HG02678 (cell line): ENCODE measurements at regions not wholly inside any gene's neighbourhood (a gene's known extent, or its start where the extent isn't known, plus 50 kb on each side); places are given as distances from the start of the nearest gene placed in this dataset.

Experiments
- ATAC-seq: cut with Tn5 transposase; IDR thresholded peaks from one replicate; pipeline ENCODE4 v1.9.1; 2021; ENCODE audit warnings: mild to moderate bottlenecking, moderate library complexity; ENCODE audit not compliant: unreplicated experiment

DNA sequence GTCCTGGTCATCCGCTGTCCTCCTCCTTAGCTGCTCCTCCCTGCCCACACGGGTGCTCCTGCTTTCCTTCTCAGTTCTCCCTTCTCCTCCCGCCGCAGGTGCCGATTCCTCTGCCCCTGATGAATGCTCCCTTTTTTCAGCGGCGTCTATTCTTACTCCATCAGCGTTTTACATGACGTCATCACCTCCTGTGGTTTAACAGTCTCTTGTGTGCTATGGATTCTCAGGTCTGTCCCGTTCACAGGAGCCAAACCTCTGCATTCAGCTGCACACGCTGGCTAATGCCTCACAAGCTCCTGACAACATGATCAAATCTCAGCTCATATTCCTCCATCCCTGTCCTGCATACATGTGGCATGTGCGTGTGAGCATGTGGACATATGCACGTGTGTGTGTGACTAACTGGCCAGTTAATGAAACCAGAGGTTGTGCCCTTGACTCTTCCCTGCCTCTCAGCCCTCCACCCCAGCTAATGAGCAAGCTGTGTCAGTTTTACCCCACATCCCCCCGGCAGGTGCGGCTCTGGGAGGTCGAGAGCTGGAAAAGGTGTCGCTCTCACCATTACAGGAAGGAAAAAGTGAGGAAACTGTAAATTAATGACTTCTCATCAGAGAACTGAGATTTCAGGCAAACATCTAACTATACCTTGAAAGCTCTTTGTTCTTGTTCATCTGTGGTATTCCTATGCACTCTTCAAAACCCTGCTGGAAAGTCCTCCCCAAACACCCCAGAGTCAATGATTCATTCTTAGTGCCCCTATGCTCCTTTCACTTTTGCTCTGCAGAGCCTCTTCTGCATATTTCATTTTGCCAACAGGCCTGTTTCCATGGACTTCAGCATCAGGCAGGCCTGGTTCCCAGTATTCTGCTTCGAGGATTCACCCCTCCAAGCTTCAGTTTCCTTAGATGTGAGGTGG lies 163.1 kb downstream of the TTLL2 start:
- peak; percentile 71 for ATAC-seq

DNA sequence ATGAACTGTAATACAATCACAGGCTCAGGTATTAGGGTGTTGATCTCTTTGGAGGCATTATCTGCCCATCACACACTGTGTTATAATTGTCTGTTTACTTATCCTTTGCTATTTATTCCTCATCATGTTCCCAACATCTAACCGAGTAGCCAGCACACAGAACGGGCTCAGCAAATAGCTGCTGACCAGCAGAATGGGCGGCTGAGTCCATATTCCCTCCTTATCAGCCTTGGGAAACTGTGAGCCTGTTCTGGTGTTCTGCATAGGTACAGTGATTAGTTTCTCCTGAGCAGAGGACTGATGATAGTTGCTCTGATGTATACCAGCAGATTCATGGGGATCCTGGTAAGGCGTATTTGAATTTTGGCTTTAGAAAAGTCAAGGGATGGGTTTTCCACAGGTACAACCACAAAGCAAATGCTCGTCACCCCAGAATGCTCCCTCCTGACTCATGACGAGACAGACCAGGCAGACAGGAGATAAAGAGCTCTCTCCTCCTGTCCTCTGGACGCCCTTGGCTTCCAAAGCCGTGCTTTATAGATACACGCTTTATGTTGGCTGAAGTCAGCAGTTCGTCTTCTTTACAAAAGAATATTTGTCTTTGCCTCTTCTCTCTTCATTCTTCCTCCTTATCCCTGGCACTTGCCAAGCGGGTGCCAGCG lies 166.7 kb downstream of the TTLL2 start:
- no peak for ATAC-seq

DNA sequence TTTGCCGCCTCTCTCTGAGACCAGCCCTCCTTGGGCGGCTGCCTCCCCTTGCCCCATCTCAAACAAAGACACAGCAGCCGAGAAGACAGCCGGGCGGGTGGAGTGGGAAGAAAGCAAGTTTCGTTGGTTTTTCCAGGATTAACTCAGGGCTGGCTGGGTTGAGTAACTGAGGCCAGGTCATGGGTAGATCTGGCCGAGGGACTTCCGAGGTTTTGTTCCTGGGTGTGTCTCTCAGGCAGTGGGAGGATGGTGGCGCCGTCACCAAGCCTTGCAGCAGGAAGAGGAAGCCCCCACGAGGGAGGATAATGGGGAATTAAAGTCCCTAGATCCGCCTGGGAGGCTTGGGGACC lies 167.2 kb downstream of the TTLL2 start:
- ATAC-seq: no peak

DNA sequence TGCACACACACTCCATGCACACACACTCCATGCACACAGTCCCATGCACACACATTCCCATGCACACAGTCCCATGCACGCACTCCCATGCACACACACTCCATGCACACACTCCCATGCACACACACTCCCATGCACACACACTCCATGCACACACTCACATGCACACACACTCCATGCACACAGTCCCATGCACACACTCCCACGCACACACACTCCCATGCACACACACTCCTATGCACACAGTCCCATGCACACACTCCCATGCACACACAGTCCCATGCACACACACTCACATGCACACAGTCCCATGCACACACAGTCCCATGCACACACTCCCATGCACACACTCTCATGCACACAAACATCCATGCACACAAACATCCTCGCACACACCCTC lies 168.4 kb downstream of the TTLL2 start:
- no peak for ATAC-seq

DNA sequence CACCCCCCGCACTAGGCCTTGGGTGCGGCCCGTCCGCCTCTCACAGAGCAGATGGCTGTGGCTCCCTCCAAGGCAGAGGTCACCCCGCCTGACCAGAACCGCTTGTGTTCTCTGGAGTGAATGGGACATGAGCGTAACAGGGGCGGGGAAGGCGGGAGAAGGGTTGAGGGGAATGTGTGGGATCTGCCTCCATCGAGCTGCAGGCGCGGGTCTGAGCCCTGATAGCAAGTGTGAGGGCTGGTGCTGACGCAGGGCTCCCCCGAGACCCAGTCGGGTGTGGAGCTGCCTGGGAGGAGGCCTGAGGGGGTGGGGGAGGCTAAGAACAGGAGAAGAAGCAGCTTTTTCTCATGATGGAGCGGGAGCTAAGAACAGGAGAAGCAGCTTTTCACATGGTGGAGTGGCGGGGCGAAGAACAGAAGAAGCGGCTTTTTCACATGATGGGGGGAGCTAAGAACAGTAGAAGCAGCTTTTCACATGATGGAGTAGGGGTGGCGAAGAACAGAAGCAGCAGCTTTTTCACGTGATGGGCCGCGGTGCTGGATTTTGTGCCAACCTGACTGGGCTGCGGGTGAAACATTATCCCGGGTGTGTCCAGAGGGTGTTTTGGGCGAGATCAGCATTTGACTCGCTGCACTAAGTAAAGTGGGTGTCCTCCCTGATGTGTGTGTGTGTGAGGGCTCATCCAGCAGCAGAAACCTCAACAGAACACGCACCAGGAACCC lies 169.3 kb downstream of the TTLL2 start:
- ATAC-seq: no peak

DNA sequence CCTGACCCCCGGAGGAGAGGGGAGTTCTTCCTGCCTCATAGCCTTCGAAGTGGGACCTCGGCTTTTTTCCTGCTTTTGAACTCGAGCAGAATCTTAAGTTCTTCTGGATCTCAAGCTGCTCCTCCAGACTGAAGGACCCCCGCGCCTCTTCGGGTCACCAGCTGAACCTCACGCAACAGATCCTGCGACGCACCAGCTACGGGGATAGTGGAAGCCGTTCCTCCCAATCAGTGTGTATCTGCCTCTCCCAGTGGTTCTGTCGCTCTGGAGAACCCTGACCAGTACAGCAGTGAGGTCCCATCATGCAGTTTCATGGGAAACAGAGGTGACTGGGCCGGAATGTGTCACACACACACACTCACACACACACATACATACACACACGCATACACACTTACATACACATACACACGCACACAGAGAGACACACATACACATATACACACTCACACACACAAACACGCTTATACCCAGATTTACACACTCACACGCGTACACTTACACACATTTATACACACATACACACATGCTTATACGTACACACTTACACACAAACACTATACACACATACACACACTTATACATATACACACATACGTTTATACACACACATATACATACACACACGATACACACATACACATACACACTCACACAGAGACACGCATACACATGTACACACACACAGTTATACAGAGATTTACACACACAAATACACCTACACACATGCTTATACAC lies 170.0 kb downstream of the TTLL2 start:
- no peak for ATAC-seq

DNA sequence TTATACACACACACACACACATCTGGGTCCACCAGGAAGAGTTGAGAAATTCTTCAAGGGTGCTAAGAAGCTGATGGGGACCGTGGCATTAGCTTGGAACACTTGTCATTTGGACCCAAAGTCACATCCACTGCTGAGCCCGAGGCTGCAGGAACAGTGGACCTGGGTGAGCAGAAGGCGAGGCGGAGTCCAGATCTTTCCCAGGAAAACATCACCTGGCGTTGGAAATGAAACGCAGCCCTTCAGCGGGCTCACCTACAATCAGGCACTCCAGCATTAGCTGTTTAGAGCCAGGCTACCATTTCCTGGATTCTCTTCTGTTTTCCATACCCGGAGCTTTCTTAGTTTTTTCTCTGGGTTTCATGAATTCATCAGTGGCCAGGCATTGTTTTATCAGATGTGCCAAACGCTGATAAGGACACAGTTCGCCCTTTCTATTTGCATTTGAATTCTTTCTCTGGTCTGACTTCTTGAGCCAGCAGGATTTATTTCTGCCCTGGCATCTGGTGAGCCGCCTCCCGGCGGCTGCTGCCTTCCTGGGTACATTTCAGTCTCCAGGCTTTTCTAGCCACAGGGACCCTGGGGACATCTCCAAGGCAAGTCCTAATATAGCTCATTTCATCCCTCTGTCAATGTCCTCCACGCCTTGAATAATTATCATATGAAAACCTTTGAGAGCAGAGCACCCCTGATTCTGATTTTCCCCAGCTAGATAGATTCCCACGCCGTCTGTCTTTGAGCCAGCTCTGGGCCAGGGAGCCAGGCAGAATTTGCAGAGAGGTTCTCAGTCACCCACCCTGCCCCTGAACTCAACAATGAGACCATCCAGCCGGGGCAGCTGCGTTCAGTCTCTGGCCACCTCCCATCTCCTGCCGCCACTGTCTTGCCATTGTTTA lies 170.9 kb downstream of the TTLL2 start:
- ATAC-seq: no peak

DNA sequence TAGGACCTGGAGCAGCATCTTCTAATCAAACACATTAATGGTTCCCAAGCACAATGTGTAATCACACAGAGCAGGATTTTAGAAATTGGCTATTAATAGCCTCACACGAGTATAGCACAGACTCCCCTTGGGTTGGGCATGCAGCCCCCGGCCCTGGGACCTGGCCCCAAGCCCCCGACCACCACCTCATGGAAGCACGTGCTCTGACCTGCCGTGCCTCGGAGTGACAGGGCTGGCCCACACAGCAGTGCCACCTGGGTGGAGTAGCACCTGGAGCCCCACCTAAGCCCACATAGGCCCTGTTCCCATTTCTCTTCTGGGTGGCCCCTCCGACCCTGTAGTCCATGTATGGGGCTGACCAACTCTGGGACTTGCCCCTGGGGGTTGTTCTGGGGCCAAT lies 171.8 kb downstream of the TTLL2 start:
- no peak for ATAC-seq

DNA sequence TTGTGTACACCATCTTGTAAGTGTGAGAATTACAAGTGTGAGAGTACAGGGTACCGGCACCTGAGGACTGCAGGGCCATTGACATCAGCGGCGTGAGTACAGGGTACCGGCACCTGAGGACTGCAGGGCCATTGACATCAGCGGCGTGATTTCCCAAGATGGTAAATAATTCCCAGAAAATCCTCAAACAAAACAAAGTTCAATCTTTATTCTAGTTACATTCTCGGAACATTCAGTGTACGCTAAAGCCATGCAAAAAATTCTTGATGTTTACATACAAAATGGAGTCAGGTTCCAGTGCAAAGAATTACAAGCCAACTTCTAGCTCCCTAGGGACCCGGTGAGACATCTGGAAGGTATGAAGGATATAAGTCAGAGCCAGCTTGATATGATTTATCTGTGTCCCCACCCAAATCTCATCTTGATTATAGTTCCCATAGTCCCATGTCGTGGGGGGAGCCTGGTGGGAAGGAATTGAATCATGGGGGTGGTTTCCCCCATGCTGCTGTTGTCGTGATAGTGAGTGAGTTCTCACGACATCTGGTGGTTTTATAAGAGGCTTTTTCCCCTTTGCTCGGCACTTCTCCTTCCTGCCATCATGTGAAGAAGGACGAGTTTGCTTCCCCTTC lies 172.7 kb downstream of the TTLL2 start:
- ATAC-seq: no peak

DNA sequence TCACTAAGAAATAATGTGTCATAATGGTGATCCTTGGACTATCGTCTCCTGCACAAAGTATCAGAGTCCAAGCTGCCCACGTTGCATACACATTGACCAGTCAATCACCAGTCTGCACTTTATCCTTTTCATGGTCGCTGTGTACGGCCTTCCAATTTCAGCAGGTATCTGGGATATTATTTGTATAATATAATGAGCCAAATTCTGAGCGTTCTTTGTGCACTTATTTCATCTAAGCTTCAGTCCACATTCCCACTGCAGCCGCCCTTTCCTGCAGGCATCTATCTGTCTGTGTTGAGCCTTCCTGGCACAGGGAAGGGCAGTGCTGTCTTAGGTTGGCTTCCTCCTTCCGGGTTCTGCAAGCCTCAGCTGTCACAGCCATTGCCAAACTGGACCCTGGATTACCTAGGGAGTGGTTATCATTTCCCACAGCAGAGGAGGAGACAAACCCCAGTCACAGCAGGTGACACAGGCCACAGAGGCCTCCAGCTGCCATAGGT lies 174.3 kb downstream of the TTLL2 start:
- ATAC-seq: no peak

DNA sequence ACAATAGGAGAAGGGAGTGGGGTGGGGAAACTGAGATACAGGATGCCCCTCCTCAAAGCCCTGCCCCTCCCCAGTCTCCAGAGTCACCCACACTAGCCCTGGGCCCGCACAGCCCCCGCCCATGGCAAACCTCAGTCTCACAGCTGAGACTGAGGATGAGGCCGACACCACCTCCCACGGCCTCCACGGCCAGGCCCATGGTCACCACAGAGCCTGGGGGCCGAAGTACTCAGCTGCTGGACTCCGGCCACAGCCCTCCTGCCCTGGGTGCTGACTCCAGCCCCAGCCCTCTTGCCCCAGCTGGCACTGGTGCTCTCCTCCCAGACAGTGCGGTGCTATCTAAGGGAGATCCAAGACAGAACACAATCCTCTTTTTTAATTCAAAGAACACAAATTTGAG lies 176.1 kb downstream of the TTLL2 start:
- no peak for ATAC-seq

DNA sequence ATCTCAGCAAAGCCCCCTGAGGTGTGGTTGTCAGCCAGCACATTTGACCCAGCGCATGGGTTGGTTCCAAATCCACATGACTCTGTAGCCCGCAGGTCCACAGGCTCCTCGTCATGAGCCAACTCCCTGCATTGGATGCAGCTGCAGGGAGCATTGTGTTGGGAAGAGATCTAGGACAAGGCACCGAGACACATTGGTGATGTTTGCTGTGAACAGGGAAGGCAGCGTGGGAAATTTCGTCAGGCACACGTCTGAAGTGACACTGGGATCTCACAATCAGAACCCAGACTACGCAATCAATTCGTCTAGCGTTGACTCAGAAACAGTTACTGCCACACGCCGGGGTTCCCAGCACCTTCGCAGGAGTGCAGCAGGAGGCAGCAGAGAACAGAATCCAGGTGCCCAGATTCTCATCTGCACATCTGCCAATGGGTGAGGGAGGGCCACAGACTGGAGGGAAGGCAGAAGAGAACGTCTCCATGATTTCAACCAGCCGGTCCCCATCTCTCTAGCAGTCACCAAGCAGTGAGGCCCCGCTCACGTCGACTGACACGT lies 177.0 kb downstream of the TTLL2 start:
- no peak for ATAC-seq

DNA sequence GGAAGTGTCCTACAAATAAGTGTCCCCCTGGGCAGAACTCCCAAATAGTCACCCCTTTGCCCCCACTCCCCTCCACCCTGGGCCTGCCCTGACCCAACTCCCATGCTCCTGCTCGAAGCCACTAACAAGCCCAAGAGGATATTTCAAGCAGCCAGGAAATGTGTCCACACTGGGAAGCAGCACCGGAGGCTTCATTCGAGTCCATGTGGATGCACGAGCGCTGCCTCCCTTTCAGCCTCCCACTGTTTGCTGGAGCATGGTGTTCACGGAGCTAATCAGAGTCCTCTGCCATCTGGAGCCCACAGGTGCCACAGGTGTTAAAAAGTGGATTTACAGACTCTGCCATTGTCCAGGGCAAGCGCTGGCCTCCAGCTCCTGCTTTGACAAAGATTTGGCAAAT lies 177.6 kb downstream of the TTLL2 start:
- ATAC-seq: no peak

DNA sequence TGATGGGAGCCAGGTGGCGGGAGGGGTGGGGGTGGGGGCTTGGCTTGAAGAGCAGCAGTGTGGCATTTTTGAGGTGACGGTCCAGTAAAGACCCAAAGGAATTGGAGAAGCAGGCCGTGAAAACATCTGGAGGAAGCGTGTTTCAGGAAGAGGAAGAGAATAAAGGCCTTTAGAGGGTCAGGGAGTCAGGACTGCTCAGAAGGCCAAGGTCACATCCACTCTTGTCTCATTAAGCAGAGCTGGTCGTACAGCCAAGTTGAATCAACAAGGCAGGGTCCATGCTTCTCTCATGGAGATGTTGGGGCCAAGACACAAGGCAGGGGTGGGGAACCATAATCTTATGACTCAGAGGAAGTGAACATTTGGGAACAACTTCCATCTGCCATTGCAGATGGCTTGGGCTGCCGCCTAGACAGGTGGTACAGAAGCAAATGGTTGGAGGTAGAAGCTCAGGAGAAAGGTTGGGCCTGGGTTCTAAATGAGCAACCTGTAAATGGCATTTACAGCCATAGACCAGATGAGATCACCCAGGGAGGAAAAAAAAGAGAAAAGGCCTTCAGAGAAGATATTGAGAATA lies 179.6 kb downstream of the TTLL2 start:
- no peak for ATAC-seq

DNA sequence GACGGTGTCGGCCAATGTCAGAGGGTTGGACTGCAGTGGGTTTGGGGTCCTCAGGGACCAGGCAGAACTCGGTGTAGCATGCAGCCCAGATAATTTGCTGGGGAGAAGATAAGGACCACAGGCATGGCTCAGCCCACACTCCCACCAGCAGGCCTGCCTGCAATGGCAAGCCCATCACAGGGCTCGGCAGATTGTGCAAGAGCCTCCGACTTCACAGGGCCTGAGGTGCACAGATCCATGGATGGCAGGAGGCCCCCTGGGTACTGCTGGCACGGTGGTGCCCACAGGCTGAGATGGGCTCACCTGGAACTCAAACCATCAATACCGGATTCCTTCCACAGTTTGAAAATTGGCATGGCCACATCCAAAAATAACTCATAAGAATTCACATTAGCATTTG lies 180.3 kb downstream of the TTLL2 start:
- ATAC-seq: no peak

DNA sequence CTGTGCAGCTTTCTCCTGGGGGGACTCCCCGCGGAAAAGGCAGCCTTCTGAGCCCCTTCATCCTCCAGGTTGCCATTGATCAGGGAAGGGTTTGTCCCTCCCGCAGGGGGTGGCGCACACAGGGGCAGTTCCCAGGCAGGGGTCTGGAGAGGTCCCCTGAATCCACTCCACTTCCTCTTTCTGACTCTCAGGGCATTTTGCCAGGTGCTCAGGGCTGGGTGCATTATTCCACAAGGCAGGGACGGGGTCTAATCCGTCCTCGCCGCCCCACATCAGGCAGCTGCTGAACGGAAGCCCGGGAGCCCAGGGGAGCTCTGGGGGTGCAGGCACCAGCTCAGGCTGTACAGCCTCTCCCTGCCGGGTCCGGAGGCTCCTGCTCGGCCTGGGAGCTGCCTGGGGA lies 180.9 kb downstream of the TTLL2 start:
- ATAC-seq: no peak

DNA sequence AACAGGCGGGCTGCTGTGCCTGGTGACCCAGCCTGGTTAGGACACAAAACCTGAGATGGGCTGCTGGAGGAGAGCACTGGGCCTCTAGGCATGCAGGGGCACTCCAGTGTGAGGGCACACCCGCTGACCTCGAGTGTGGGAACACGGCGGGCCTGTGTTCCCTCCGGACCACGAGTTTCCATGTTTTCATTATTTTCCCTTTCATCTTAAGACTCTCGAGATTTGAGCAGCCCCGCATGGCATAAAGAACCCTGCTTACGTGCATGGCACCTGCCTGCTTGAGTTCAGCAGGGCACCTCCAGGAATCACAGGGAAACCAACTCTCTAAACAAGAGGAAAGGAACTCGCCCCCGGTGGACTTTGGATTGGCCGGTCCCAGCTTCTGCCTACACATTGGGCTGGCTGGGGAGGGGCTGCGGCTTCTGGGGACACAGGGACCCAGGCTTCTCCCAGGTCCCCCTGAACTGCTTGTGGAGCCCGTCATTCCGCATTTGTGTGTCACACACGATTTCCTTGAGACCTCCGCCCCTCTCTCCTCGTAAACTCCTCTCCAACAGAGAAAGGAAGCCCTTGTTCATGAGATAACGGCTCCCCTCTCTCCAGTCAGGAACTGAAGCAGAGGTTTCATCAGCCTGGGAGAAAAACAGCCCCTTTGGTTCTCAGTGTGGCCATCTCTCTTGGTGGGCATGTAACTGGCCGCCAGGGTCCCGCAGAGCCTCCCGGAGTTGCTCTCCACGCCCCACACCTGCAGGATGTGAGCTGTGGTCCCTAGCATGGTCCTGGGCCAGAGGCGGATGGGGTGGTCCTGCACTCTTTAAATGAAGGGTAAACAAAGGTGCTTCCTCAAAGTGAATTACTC lies 181.8 kb downstream of the TTLL2 start:
- no peak for ATAC-seq

DNA sequence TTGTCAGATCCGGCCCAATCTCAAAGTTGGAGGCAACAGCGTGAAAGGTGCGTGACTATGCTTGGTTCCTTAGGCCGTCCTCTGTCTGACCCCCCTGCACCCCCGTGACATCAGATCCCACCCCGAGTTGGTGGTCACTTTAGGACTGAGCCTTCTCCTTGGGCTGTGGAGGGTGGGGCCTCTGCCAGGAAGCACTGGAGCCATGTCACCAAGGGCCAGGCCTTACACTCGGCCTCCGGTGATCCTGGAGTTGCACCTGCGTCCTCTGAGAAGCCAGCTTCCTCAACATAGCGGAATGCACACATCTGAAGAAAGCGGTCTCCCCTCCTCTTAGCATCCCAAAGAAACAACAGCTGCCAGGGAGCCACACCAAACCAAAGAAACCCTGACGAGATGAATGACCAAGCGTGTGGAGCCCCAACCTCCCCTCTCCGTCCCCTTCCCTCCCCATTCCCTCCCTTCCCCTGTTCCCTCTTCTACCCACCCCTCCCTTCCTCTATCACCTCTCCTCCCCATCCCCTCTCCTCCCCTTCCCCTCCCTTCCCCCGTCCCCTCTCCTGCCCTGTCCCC lies 182.6 kb downstream of the TTLL2 start:
- ATAC-seq: no peak
